PFSK-1 (cell line): ENCODE measurements at regions not wholly inside any gene's neighbourhood (a gene's known extent, or its start where the extent isn't known, plus 50 kb on each side); places are given as distances from the start of the nearest gene placed in this dataset.

ENCODE experiments used
- FOXP2 ChIP-seq: optimal IDR thresholded peaks from 2 replicates; pipeline ENCODE3; 2011; ENCODE audit warnings: borderline replicate concordance, control low read depth, inconsistent platforms; ENCODE audit not compliant: insufficient read depth; ENCODE audit errors: extremely low read length, extremely low read depth
- POLR2AphosphoS5 ChIP-seq: IDR thresholded peaks from 2 replicates; pipeline ENCODE4 v1.6.1; 2012; ENCODE audit warnings: low read depth, mild to moderate bottlenecking, control low read depth, low read length, moderate library complexity
- REST ChIP-seq, 2 experiments: IDR thresholded peaks; 2 replicates each; pipeline versions ENCODE4 v1.6.1 to v1.8.0; 2011 to 2012; ENCODE audit warnings: low read depth in 2 of 2, low read length in 2 of 2, control low read depth in 1 of 2, inconsistent platforms in 1 of 2, mild to moderate bottlenecking in 1 of 2, moderate library complexity in 1 of 2; ENCODE audit not compliant: insufficient read depth in 1 of 2
- SIN3A ChIP-seq: IDR thresholded peaks from 2 replicates; pipeline ENCODE4 v1.6.1; 2012; ENCODE audit warnings: mild to moderate bottlenecking, low read length, moderate library complexity, borderline replicate concordance; ENCODE audit not compliant: insufficient read depth
- TAF1 ChIP-seq: IDR thresholded peaks from 2 replicates; pipeline ENCODE4 v1.6.1; 2012; ENCODE audit warnings: low read length, control low read depth, borderline replicate concordance; ENCODE audit not compliant: insufficient read depth

GRCh38 chr11:70678931-70679900, 280.9 kb downstream of the CTTN start:
- TF ChIP-seq REST (IDR thresholded peaks at IDR 0.05; ENCODE audit: insufficient read depth in 1 of 2, low read depth in 2 of 2, low read length in 2 of 2), result no peak
- TF ChIP-seq TAF1, result no peak
- no peak for TF ChIP-seq SIN3A
- TF ChIP-seq FOXP2, result no peak
- no peak for TF ChIP-seq POLR2AphosphoS5

- TF ChIP-seq FOXP2, result no peak
- TF ChIP-seq REST (IDR thresholded peaks at IDR 0.05; ENCODE audit: insufficient read depth in 1 of 2, low read depth in 2 of 2, low read length in 2 of 2), result no peak
- no peak for TF ChIP-seq POLR2AphosphoS5
- TF ChIP-seq SIN3A, result no peak
- TF ChIP-seq TAF1, result no peak
Observed at GRCh38 chr11:70680781-70681281, 282.5 kb downstream of the CTTN start.

- TF ChIP-seq REST (IDR thresholded peaks at IDR 0.05; ENCODE audit: insufficient read depth in 1 of 2, low read depth in 2 of 2, low read length in 2 of 2) (no peak), SIN3A (no peak), TAF1 (no peak), FOXP2 (no peak), POLR2AphosphoS5 (no peak)
Observed at GRCh38 chr11:70682056-70682455, 283.7 kb downstream of the CTTN start.

- TF ChIP-seq TAF1 (no peak), SIN3A (no peak), POLR2AphosphoS5 (no peak), REST (IDR thresholded peaks at IDR 0.05; ENCODE audit: insufficient read depth in 1 of 2, low read depth in 2 of 2, low read length in 2 of 2) (no peak), FOXP2 (no peak)
Observed at GRCh38 chr11:70682760-70683159, 284.4 kb downstream of the CTTN start.

- TF ChIP-seq REST (IDR thresholded peaks at IDR 0.05; ENCODE audit: insufficient read depth in 1 of 2, low read depth in 2 of 2, low read length in 2 of 2), result no peak
- no peak for TF ChIP-seq SIN3A
- no peak for TF ChIP-seq FOXP2
- TF ChIP-seq POLR2AphosphoS5, result no peak
- no peak for TF ChIP-seq TAF1
Observed at GRCh38 chr11:70687716-70688115, 289.4 kb downstream of the CTTN start.
